Caco-2 (cell line): ENCODE measurements at regions not wholly inside any gene's neighbourhood (a gene's known extent, or its start where the extent isn't known, plus 50 kb on each side); places are given as distances from the start of the nearest gene placed in this dataset.

Experiments
- BruUV-seq: library from RNA; stranded (reverse); fragments of 400-500 nt; replicated peaks from 2 replicates; lab custom pipeline; 2021; lab: Mats Ljungman, UMichigan
- CTCF ChIA-PET: fragments of 300-600 bp; sonication (Branson Sonifier 250); formaldehyde crosslinking; loops from one replicate; lab custom pipeline; 2022; ENCODE audit warnings: antibody characterized with exemption; lab: Charles Lee
- POLR2A ChIA-PET: fragments of 300-600 bp; sonication (Branson Sonifier 250); formaldehyde crosslinking; loops from one replicate; lab custom pipeline; 2022; ENCODE audit warnings: antibody characterized with exemption; lab: Charles Lee
- DNase-seq, 2 experiments: peaks; one replicate each; pipeline versions ENCODE4 v3.0.0 to v3.0.0-alpha.2; 2020 to 2022
- H3K27me3 ChIP-seq: replicated peaks from 2 replicates; pipeline ENCODE4 v1.6.0; 2011; ENCODE audit warnings: low read length; ENCODE audit not compliant: control insufficient read depth, insufficient read depth
- H3K36me3 ChIP-seq: 2 replicates; pipeline ENCODE4 v1.5.1; 2011; ENCODE audit warnings: low read length; ENCODE audit not compliant: control insufficient read depth, insufficient read depth
- H3K4me1 ChIP-seq: fragments of 250-450 bp; sonication (Bioruptor Pico); 2 replicates; pipeline ENCODE4 v1.5.1; 2020; ENCODE audit warnings: mild to moderate bottlenecking
- H3K4me3 ChIP-seq: 2 replicates; pipeline ENCODE4 v1.5.1; 2011; ENCODE audit warnings: low read depth, mild to moderate bottlenecking, control low read depth, low read length
- H3K9me3 ChIP-seq: fragments of 250-450 bp; sonication (Bioruptor Pico); 2 replicates; pipeline ENCODE4 v1.5.1; 2020; ENCODE audit warnings: mild to moderate bottlenecking, moderate library complexity
- H3K27ac Mint-ChIP-seq: one replicate; pipeline ENCODE4 v1.8.0; 2022; ENCODE audit warnings: mixed read lengths; ENCODE audit not compliant: unreplicated experiment
- H3K27me3 Mint-ChIP-seq: one replicate; pipeline ENCODE4 v1.8.0; 2022; ENCODE audit warnings: mixed read lengths; ENCODE audit not compliant: insufficient read depth, unreplicated experiment
- H3K36me3 Mint-ChIP-seq: one replicate; pipeline ENCODE4 v1.8.0; 2022; ENCODE audit warnings: mild to moderate bottlenecking, mixed read lengths; ENCODE audit not compliant: insufficient read depth, unreplicated experiment
- H3K4me1 Mint-ChIP-seq: one replicate; pipeline ENCODE4 v1.8.0; 2022; ENCODE audit warnings: low read depth, mixed read lengths; ENCODE audit not compliant: unreplicated experiment
- H3K4me3 Mint-ChIP-seq: one replicate; pipeline ENCODE4 v1.8.0; 2022; ENCODE audit warnings: mild to moderate bottlenecking, moderate library complexity, mixed read lengths; ENCODE audit not compliant: unreplicated experiment
- H3K9me3 Mint-ChIP-seq: one replicate; pipeline ENCODE4 v1.8.0; 2022; ENCODE audit warnings: mixed read lengths; ENCODE audit not compliant: unreplicated experiment
- CTCF ChIP-seq, 2 experiments: fragments of 200-600 bp in 1 of 2; IDR thresholded peaks; 1 replicate in 1 of 2; 2 replicates in 1 of 2; pipeline versions ENCODE4 v1.5.1 to v1.8.0; 2011 to 2022; ENCODE audit warnings: antibody characterized with exemption in 1 of 2, control low read depth in 1 of 2, inconsistent platforms in 1 of 2, low read depth in 1 of 2, low read length in 1 of 2, mild to moderate bottlenecking in 1 of 2, moderate library complexity in 1 of 2; ENCODE audit not compliant: insufficient read depth in 1 of 2, severe bottlenecking in 1 of 2, unreplicated experiment in 1 of 2
- intact Hi-C: fragments of 100-400 bp; cut with micrococcal nuclease; formaldehyde crosslinking; loops from one replicate; pipeline ENCODE4 v1.10.0; 2022; ENCODE audit not compliant: unreplicated experiment

DNA sequence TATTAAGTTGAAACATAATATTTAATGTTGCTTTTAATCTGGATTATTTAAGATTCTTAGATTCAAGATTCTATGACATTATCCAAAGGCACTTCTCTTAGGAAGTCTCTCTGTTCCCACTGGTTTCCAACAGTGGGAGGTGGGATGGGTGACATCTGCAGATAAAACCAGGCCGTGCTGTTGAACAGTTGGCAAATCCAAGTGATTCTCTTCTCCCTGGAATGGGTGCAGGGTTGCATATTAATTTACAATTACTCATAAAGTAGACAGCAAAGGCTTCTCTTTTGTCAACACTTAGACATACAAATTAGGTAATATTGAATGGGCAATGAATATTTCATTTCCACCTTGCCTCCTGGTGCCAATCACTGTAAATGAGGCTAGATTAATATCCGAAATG lies 233.7 kb upstream of the IL12B start:
- H3K36me3 ChIP-seq, result no peaks in the 10 kb centered on the region
- TF ChIP-seq CTCF (IDR thresholded peaks at IDR 0.05; ENCODE audit: insufficient read depth in 1 of 2, low read depth in 1 of 2, low read length in 1 of 2, severe bottlenecking in 1 of 2, unreplicated experiment in 1 of 2), result no peak
- H3K9me3 ChIP-seq, result no peaks in the 10 kb centered on the region
- Mint-ChIP-seq H3K4me1 (no peaks in the 10 kb centered on the region), H3K36me3 (no peaks in the 10 kb centered on the region), H3K27me3 (peaks cover 11% of the 10 kb centered on the region), H3K27ac (no peak overlapping the region), H3K4me3 (no peak overlapping the region), H3K9me3 (no peaks in the 10 kb centered on the region)
- H3K4me1 ChIP-seq, result no peaks in the 10 kb centered on the region
- no TSS peak for BruUV-seq
- intact Hi-C loops, result no loop called here
- ChIA-PET POLR2A (no interaction called here), CTCF (no interaction called here)
- no peak for DNase-seq
- H3K4me3 ChIP-seq, result no peak overlapping the region
- H3K27me3 ChIP-seq, result no peaks in the 10 kb centered on the region

DNA sequence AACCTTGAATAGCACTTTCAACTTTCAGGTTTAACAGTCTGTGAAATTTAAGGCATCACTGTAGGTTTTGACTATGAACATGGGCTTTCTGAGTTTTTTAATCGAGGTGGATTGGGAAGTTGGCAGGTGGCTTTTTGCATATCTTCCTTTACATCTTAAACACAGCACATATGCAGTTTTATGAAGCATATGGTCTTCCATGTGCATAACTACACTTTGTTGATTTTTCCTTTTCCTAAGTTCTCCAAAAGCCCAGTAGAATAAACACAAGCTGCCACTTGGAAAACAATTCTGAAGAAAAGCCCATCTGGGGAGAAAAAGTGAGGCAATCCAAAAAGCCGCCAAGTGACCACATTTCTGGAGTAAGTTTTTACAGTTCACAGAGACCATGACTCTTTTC lies 236.5 kb upstream of the IL12B start:
- Histone ChIP-seq H3K4me1 (peaks cover 9% of the 10 kb centered on the region), H3K36me3 (no peaks in the 10 kb centered on the region), H3K9me3 (no peaks in the 10 kb centered on the region), H3K27me3 (no peaks in the 10 kb centered on the region), H3K4me3 (no peak overlapping the region)
- no peak for DNase-seq
- intact Hi-C loops, result no loop called here
- H3K27me3 Mint-ChIP-seq, result peaks cover 4% of the 10 kb centered on the region
- ChIA-PET POLR2A (no interaction called here), CTCF (no interaction called here)
- TF ChIP-seq CTCF (IDR thresholded peaks at IDR 0.05; ENCODE audit: insufficient read depth in 1 of 2, low read depth in 1 of 2, low read length in 1 of 2, severe bottlenecking in 1 of 2, unreplicated experiment in 1 of 2), result no peak
- peaks cover 11% of the 10 kb centered on the region for H3K4me1 Mint-ChIP-seq
- no peak overlapping the region for H3K4me3 Mint-ChIP-seq
- H3K27ac Mint-ChIP-seq, result no peak overlapping the region
- BruUV-seq, result no TSS peak
- H3K9me3 Mint-ChIP-seq, result no peaks in the 10 kb centered on the region
- no peaks in the 10 kb centered on the region for H3K36me3 Mint-ChIP-seq

GRCh38 chr5:159567461-159567860 lies 237.2 kb upstream of the IL12B start:
- Mint-ChIP-seq H3K9me3 (no peaks in the 10 kb centered on the region), H3K4me1 (peaks cover 11% of the 10 kb centered on the region), H3K4me3 (no peak overlapping the region), H3K36me3 (no peaks in the 10 kb centered on the region), H3K27me3 (peaks cover 3% of the 10 kb centered on the region), H3K27ac (no peak overlapping the region)
- ChIA-PET CTCF (no interaction called here), POLR2A (no interaction called here)
- DNase-seq, result no peak
- Histone ChIP-seq H3K36me3 (no peaks in the 10 kb centered on the region), H3K27me3 (no peaks in the 10 kb centered on the region), H3K4me3 (no peak overlapping the region), H3K9me3 (no peaks in the 10 kb centered on the region), H3K4me1 (peaks cover 16% of the 10 kb centered on the region)
- TF ChIP-seq CTCF (IDR thresholded peaks at IDR 0.05; ENCODE audit: insufficient read depth in 1 of 2, low read depth in 1 of 2, low read length in 1 of 2, severe bottlenecking in 1 of 2, unreplicated experiment in 1 of 2), result no peak
- no TSS peak for BruUV-seq
- intact Hi-C loops, result no loop called here
